CD4-positive, alpha-beta T cell (primary cell): ENCODE measurements at regions not wholly inside any gene's neighbourhood (a gene's known extent, or its start where the extent isn't known, plus 50 kb on each side); places are given as distances from the start of the nearest gene placed in this dataset.
A peak's percentile ranks its signal among the peaks of the same experiment; 100 is the strongest.

Experiments used
- ATAC-seq: fragments of 200-7000 bp; cut with Tn5 transposase; one replicate; pipeline ENCODE4 v1.10.0; 2022; ENCODE audit warnings: mild to moderate bottlenecking; ENCODE audit not compliant: poor library complexity
- CTCF ChIA-PET: fragments of 350-600 bp; sonication (Branson Sonifier 250); formaldehyde crosslinking; loops from one replicate; lab custom pipeline; 2021; ENCODE audit warnings: antibody characterized with exemption, inconsistent platforms; lab: Charles Lee
- POLR2A ChIA-PET: fragments of 350-600 bp; sonication (Branson Sonifier 250); formaldehyde crosslinking; loops from one replicate; lab custom pipeline; 2021; ENCODE audit warnings: antibody characterized with exemption, inconsistent platforms; lab: Charles Lee
- DNase-seq, 14 experiments: peaks; one replicate each; pipeline ENCODE4 v3.0.0-alpha.2; 2013 to 2020; ENCODE audit warnings: mixed read lengths in 2 of 14
- H3K27ac ChIP-seq, 2 donors: one replicate each; pipeline versions ENCODE4 v1.5.1 to v1.7.0; 2013; ENCODE audit warnings: low read length in 2 of 2, low read depth in 1 of 2, mild to moderate bottlenecking in 1 of 2
- H3K27me3 ChIP-seq, 2 experiments: 1 replicate in 1 of 2; 2 replicates in 1 of 2; pipeline versions ENCODE4 v1.6.1 to v1.7.0; 2013; ENCODE audit warnings: low read length in 2 of 2, control low read depth in 1 of 2, mild to moderate bottlenecking in 1 of 2, moderate library complexity in 1 of 2; ENCODE audit not compliant: insufficient read depth in 2 of 2, control insufficient read depth in 1 of 2
- H3K36me3 ChIP-seq: one replicate; pipeline ENCODE4 v1.6.1; 2013; ENCODE audit warnings: low read length, control low read depth; ENCODE audit not compliant: insufficient read depth
- H3K4me1 ChIP-seq: one replicate; pipeline ENCODE4 v1.6.1; 2013; ENCODE audit warnings: low read length, control low read depth; ENCODE audit not compliant: insufficient read depth
- H3K4me3 ChIP-seq: one replicate; pipeline ENCODE4 v1.5.1; 2013; ENCODE audit warnings: mild to moderate bottlenecking, low read length, moderate library complexity
- H3K9me3 ChIP-seq, 2 experiments: 1 replicate in 1 of 2; 2 replicates in 1 of 2; pipeline versions ENCODE4 v1.6.1 to v1.7.0; 2013; ENCODE audit warnings: low read length in 2 of 2, mild to moderate bottlenecking in 2 of 2, control low read depth in 1 of 2, moderate library complexity in 1 of 2; ENCODE audit not compliant: control insufficient read depth in 1 of 2, insufficient read depth in 1 of 2
- H3K27ac Mint-ChIP-seq: one replicate; pipeline ENCODE4 v1.8.0; 2020; ENCODE audit warnings: mixed read lengths
- H3K27me3 Mint-ChIP-seq: one replicate; pipeline ENCODE4 v1.8.0; 2021; ENCODE audit warnings: mixed read lengths
- H3K36me3 Mint-ChIP-seq: one replicate; pipeline ENCODE4 v1.8.0; 2021; ENCODE audit warnings: low read depth, mixed read lengths
- H3K4me1 Mint-ChIP-seq: one replicate; pipeline ENCODE4 v1.8.0; 2021; ENCODE audit warnings: low read depth, mixed read lengths
- H3K4me3 Mint-ChIP-seq: one replicate; pipeline ENCODE4 v1.8.0; 2020; ENCODE audit warnings: mild to moderate bottlenecking, mixed read lengths
- H3K9me3 Mint-ChIP-seq: one replicate; pipeline ENCODE4 v1.8.0; 2020; ENCODE audit warnings: mixed read lengths
- CTCF ChIP-seq: fragments of 200-600 bp; IDR thresholded peaks from one replicate; pipeline ENCODE4 v1.8.0; 2022; ENCODE audit warnings: antibody characterized with exemption, mild to moderate bottlenecking
- intact Hi-C, 2 experiments: fragments of 100-400 bp; cut with DNase I in 1 of 2; cut with micrococcal nuclease in 1 of 2; formaldehyde crosslinking; loops; one replicate each; pipeline versions ENCODE4 v1.15.1 to v1.9.0; 2023 to 2025; cut with DNase I, micrococcal nuclease

GRCh38 chr6:134823710-134824034 is 126.2 kb downstream of the ALDH8A1 start:
- intact Hi-C loops: loop anchor here (1.0 to 5.0 kb wide), 7 partner anchors 114 to 667 kb away; no protein-coding TSS in a partner anchor
- Histone ChIP-seq H3K27me3 (no peaks in the 10 kb centered on the region), H3K4me3 (no peak overlapping the region), H3K27ac (no peak overlapping the region), H3K4me1 (no peaks in the 10 kb centered on the region), H3K36me3 (no peaks in the 10 kb centered on the region), H3K9me3 (no peaks in the 10 kb centered on the region)
- Mint-ChIP-seq H3K9me3 (no peaks in the 10 kb centered on the region), H3K27me3 (no peaks in the 10 kb centered on the region), H3K4me1 (no peaks in the 10 kb centered on the region), H3K27ac (no peak overlapping the region), H3K36me3 (no peaks in the 10 kb centered on the region), H3K4me3 (no peak overlapping the region)
- ChIA-PET POLR2A (no interaction called here), CTCF (interaction anchor here (1.1 to 1.9 kb wide), 4 partner anchors 117 to 899 kb away, joined by 4 to 5 read pairs (median 4); no protein-coding TSS in a partner anchor)
- no peak for ATAC-seq
- no peak for TF ChIP-seq CTCF
- DNase-seq: no peak

- Histone ChIP-seq H3K4me3 (no peak overlapping the region), H3K4me1 (no peaks in the 10 kb centered on the region), H3K27ac (no peak overlapping the region), H3K9me3 (no peaks in the 10 kb centered on the region), H3K27me3 (no peaks in the 10 kb centered on the region), H3K36me3 (no peaks in the 10 kb centered on the region)
- H3K9me3 Mint-ChIP-seq: no peaks in the 10 kb centered on the region
- no peaks in the 10 kb centered on the region for H3K4me1 Mint-ChIP-seq
- intact Hi-C loops: loop anchor here (1.0 to 5.0 kb wide), 7 partner anchors 114 to 667 kb away; no protein-coding TSS in a partner anchor
- no peaks in the 10 kb centered on the region for H3K27me3 Mint-ChIP-seq
- ChIA-PET CTCF (interaction anchor here (0.6 to 3.0 kb wide), 16 partner anchors 116 to 899 kb away, joined by 3 to 25 read pairs (median 4); no protein-coding TSS in a partner anchor), POLR2A (no interaction called here)
- peak; percentile 72 for TF ChIP-seq CTCF
- H3K36me3 Mint-ChIP-seq: no peaks in the 10 kb centered on the region
- peak; percentile 74 for ATAC-seq
- no peak overlapping the region for H3K27ac Mint-ChIP-seq
- peak in 6 of 14 experiments; percentile 3 to 81 (median 53) for DNase-seq
- H3K4me3 Mint-ChIP-seq: no peak overlapping the region
Observed at GRCh38 chr6:134822920-134823709, 126.8 kb downstream of the ALDH8A1 start.

- Histone ChIP-seq H3K4me1 (no peaks in the 10 kb centered on the region), H3K27me3 (no peaks in the 10 kb centered on the region), H3K36me3 (no peaks in the 10 kb centered on the region), H3K4me3 (no peak overlapping the region), H3K27ac (no peak overlapping the region), H3K9me3 (no peaks in the 10 kb centered on the region)
- Mint-ChIP-seq H3K36me3 (no peaks in the 10 kb centered on the region), H3K9me3 (no peaks in the 10 kb centered on the region), H3K27me3 (no peaks in the 10 kb centered on the region), H3K4me1 (no peaks in the 10 kb centered on the region), H3K4me3 (no peak overlapping the region), H3K27ac (no peak overlapping the region)
- ChIA-PET CTCF (interaction anchor here (0.6 to 3.0 kb wide), 9 partner anchors 34 to 715 kb away, joined by 3 to 25 read pairs (median 4); no protein-coding TSS in a partner anchor), POLR2A (no interaction called here)
- TF ChIP-seq CTCF: no peak
- ATAC-seq (no peak), DNase-seq (no peak)
- intact Hi-C loops: loop anchor here (2.0 to 5.0 kb wide), 4 partner anchors 115 to 181 kb away; no protein-coding TSS in a partner anchor
Observed at GRCh38 chr6:134821928-134822864, 127.7 kb downstream of the ALDH8A1 start.
